Erythroblast (primary cell): ENCODE measurements at regions not wholly inside any gene's neighbourhood (a gene's known extent, or its start where the extent isn't known, plus 50 kb on each side); places are given as distances from the start of the nearest gene placed in this dataset.

Source experiments
- GATA1 ChIP-seq: IDR thresholded peaks from 2 replicates; pipeline ENCODE4 v1.6.1; 2011; ENCODE audit warnings: low read depth, mild to moderate bottlenecking, control low read depth, low read length, moderate library complexity
- POLR2A ChIP-seq: IDR thresholded peaks from 2 replicates; pipeline ENCODE4 v1.6.1; 2011; ENCODE audit warnings: mild to moderate bottlenecking, low read length

DNA sequence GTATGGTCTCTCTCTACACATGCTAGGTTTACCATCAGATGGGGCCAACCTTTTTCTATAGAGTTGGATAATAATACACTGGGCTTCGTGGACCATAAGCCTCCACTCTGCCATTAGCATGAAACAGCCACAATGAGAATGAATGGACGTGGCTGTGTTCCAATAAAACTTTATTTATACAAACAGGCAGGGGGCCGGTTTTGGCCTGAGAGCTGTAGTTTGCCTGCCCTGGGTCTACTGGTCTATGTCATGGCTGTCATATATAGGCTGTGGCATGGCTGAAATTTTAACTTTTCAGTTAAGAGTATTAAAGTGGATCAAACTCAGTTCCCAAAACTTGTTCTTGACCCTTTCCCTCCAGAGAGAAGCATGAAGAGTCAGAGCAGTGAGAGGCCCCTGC lies 120.3 kb upstream of the MYL2 start:
- TF ChIP-seq POLR2A, result no peak
- no peak for TF ChIP-seq GATA1
